ENCODE measurements at regions not wholly inside any gene's neighbourhood (a gene's known extent, or its start where the extent isn't known, plus 50 kb on each side); places are given as distances from the start of the nearest gene placed in this dataset.

- no peak for DNase-seq
These were observed 352.0 kb upstream of the COL8A1 start for GRCh38 chr3:99286266-99286845.

GRCh38 chr3:99269606-99270351 lies 368.3 kb upstream of the DCBLD2 start:
- DNase-seq, result no peak

- DNase-seq, result no peak
These were observed 355.3 kb upstream of the DCBLD2 start for GRCh38 chr3:99256788-99257187.

GRCh38 chr3:99253963-99254355 lies 352.5 kb upstream of the DCBLD2 start:
- no peak for DNase-seq

- DNase-seq, result no peak
These were observed 349.4 kb upstream of the DCBLD2 start for GRCh38 chr3:99250821-99251355.

GRCh38 chr3:99250272-99250671 lies 348.8 kb upstream of the DCBLD2 start:
- no peak for DNase-seq

GRCh38 chr3:99249627-99250026 lies 348.1 kb upstream of the DCBLD2 start:
- DNase-seq, result no peak

- no peak for DNase-seq
These were observed 347.4 kb upstream of the DCBLD2 start for GRCh38 chr3:99248913-99249312.

- no peak for DNase-seq
These were observed 346.6 kb upstream of the DCBLD2 start for GRCh38 chr3:99248130-99248529.

GRCh38 chr3:99246010-99246654 lies 344.6 kb upstream of the DCBLD2 start:
- no peak for DNase-seq

- DNase-seq, result no peak
These were observed 340.8 kb upstream of the DCBLD2 start for GRCh38 chr3:99242271-99242670.

- DNase-seq, result no peak
These were observed 339.2 kb upstream of the DCBLD2 start for GRCh38 chr3:99240700-99241099.

GRCh38 chr3:99236576-99236975 lies 335.1 kb upstream of the DCBLD2 start:
- DNase-seq, result no peak

GRCh38 chr3:99232696-99233095 lies 331.2 kb upstream of the DCBLD2 start:
- no peak for DNase-seq

GRCh38 chr3:99218468-99218867 lies 317.0 kb upstream of the DCBLD2 start:
- no peak for DNase-seq

- DNase-seq, result no peak
These were observed 311.5 kb upstream of the DCBLD2 start for GRCh38 chr3:99212969-99213368.

- DNase-seq, result no peak
These were observed 309.8 kb upstream of the DCBLD2 start for GRCh38 chr3:99211309-99211708.

GRCh38 chr3:99199021-99199420 lies 297.5 kb upstream of the DCBLD2 start:
- DNase-seq, result no peak

- DNase-seq, result no peak
These were observed 289.7 kb upstream of the DCBLD2 start for GRCh38 chr3:99191186-99191585.

GRCh38 chr3:99188936-99189335 lies 287.4 kb upstream of the DCBLD2 start:
- DNase-seq, result no peak

GRCh38 chr3:99186016-99186415 lies 284.5 kb upstream of the DCBLD2 start:
- no peak for DNase-seq

- DNase-seq, result no peak
These were observed 274.9 kb upstream of the DCBLD2 start for GRCh38 chr3:99176169-99176964.

- no peak for DNase-seq
These were observed 273.8 kb upstream of the DCBLD2 start for GRCh38 chr3:99175276-99175812.
